NCI-H2029 (cell line): ENCODE measurements at regions not wholly inside any gene's neighbourhood (a gene's known extent, or its start where the extent isn't known, plus 50 kb on each side); places are given as distances from the start of the nearest gene placed in this dataset.

Experiments
- DNase-seq: peaks from one replicate; lab custom pipeline; 2025; lab: John Stamatoyannopoulos, UW

- no peak for DNase-seq
These were observed 482.2 kb upstream of the KIF2A start for GRCh38 chr5:61823781-61824180.

GRCh38 chr5:61824396-61824795 lies 481.6 kb upstream of the KIF2A start:
- no peak for DNase-seq

GRCh38 chr5:61827445-61827975 lies 478.5 kb upstream of the KIF2A start:
- DNase-seq: no peak

- no peak for DNase-seq
These were observed 477.1 kb upstream of the KIF2A start for GRCh38 chr5:61828856-61829255.

GRCh38 chr5:61831736-61832135 lies 474.3 kb upstream of the KIF2A start:
- DNase-seq: no peak

- no peak for DNase-seq
These were observed 468.2 kb upstream of the KIF2A start for GRCh38 chr5:61837788-61838187.

- DNase-seq: no peak
These were observed 465.6 kb upstream of the KIF2A start for GRCh38 chr5:61840361-61840760.

- no peak for DNase-seq
These were observed 463.2 kb upstream of the KIF2A start for GRCh38 chr5:61842840-61843239.

GRCh38 chr5:61850696-61851095 lies 455.3 kb upstream of the KIF2A start:
- no peak for DNase-seq

GRCh38 chr5:61854531-61854930 lies 451.5 kb upstream of the KIF2A start:
- no peak for DNase-seq

GRCh38 chr5:61860978-61861377 lies 445.0 kb upstream of the KIF2A start:
- DNase-seq: no peak

- peak; percentile 18 for DNase-seq
These were observed 439.1 kb upstream of the KIF2A start for GRCh38 chr5:61866930-61867329.

- DNase-seq: no peak
These were observed 436.7 kb upstream of the KIF2A start for GRCh38 chr5:61869333-61869732.

- DNase-seq: no peak
These were observed 427.5 kb upstream of the KIF2A start for GRCh38 chr5:61878471-61878870.

- DNase-seq: no peak
These were observed 424.1 kb upstream of the KIF2A start for GRCh38 chr5:61881821-61882487.

GRCh38 chr5:61882901-61883500 lies 423.0 kb upstream of the KIF2A start:
- no peak for DNase-seq

GRCh38 chr5:61884252-61884855 lies 421.7 kb upstream of the KIF2A start:
- DNase-seq: no peak

GRCh38 chr5:61886214-61886613 lies 419.8 kb upstream of the KIF2A start:
- DNase-seq: no peak

GRCh38 chr5:61887271-61887670 lies 418.7 kb upstream of the KIF2A start:
- no peak for DNase-seq

- no peak for DNase-seq
These were observed 412.0 kb upstream of the KIF2A start for GRCh38 chr5:61894046-61894445.

GRCh38 chr5:61896811-61897210 lies 409.2 kb upstream of the KIF2A start:
- DNase-seq: no peak

GRCh38 chr5:61897251-61897650 lies 408.8 kb upstream of the KIF2A start:
- DNase-seq: no peak

- DNase-seq: no peak
These were observed 404.0 kb upstream of the KIF2A start for GRCh38 chr5:61901997-61902396.
